ENCODE measurements at regions not wholly inside any gene's neighbourhood (a gene's known extent, or its start where the extent isn't known, plus 50 kb on each side); places are given as distances from the start of the nearest gene placed in this dataset.

DNA sequence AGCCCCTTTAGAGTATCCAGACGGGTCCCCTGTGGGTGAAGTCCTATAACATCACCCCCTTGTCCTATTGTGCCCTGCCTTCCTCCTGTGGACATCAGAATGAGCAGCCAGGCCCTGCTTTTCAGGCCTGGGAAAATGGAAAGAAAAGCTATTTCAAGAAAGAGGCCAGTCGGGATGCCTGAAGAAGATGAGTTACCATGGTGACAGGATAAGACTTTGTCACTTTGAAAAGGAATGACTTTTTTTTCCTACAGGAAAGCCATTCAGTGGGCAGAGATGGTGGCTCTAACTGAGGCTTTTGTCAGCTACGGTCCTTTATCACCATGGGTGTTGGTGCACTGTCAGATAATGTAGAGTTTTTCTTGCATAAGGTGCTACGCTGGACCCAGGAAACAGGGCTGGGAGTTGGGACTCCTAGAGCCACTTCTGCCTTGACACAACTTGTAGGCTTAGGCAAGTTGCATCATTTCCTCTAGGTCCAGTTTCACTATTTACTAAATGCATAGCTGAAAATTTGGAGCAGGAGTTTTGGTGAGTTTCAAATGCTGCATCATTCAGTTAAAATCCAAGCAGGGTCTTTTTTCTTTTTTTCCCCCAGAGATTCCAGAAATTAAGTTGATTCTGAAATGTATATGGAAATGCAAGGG, 179.0 kb upstream of the ADRA1D start:
- TF ChIP-seq L3MBTL2 (conservative IDR thresholded peaks at IDR 0.05) (no peak), SP1 (IDR thresholded peaks at IDR 0.05) (no peak), HDGF (IDR thresholded peaks at IDR 0.05; ENCODE audit: borderline replicate concordance) (no peak)
- TF ChIP-seq, protein P1, sequence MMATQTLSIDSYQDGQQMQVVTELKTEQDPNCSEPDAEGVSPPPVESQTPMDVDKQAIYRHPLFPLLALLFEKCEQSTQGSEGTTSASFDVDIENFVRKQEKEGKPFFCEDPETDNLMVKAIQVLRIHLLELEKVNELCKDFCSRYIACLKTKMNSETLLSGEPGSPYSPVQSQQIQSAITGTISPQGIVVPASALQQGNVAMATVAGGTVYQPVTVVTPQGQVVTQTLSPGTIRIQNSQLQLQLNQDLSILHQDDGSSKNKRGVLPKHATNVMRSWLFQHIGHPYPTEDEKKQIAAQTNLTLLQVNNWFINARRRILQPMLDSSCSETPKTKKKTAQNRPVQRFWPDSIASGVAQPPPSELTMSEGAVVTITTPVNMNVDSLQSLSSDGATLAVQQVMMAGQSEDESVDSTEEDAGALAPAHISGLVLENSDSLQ (IDR thresholded peaks at IDR 0.05) = no peak
